Gastrocnemius medialis (tissue), 4 donors: ENCODE measurements at regions not wholly inside any gene's neighbourhood (a gene's known extent, or its start where the extent isn't known, plus 50 kb on each side); places are given as distances from the start of the nearest gene placed in this dataset.

Source experiments
- ATAC-seq, 2 donors: fragments of 150-250 bp; one replicate each; pipeline ENCODE4 v1.9.1; 2016
- DNase-seq, 2 donors: peaks; one replicate each; pipeline ENCODE4 v3.0.0-alpha.2; 2019
- H3K27ac ChIP-seq, 4 donors: fragments of 200-600 bp; sonication (generic); 1 replicate in 1 of 4; 2 replicates in 3 of 4; pipeline ENCODE4 v1.5.1; 2016 to 2018; ENCODE audit warnings: mild to moderate bottlenecking in 2 of 4, moderate library complexity in 1 of 4
- H3K27me3 ChIP-seq, 3 donors: fragments of 200-600 bp; sonication (generic) in 2 of 3; 1 replicate in 1 of 3; 2 replicates in 2 of 3; pipeline versions ENCODE4 v1.5.1 to v1.6.0; 2016 to 2019; ENCODE audit warnings: mild to moderate bottlenecking in 1 of 3, moderate library complexity in 1 of 3
- H3K36me3 ChIP-seq, 2 donors: fragments of 200-600 bp; sonication (generic) in 1 of 2; one replicate each; pipeline ENCODE4 v1.5.1; 2017 to 2018
- H3K4me1 ChIP-seq, 2 donors: fragments of 200-600 bp; sonication (generic) in 1 of 2; one replicate each; pipeline ENCODE4 v1.5.1; 2016 to 2017; ENCODE audit warnings: mild to moderate bottlenecking in 2 of 2
- H3K4me3 ChIP-seq, 4 donors: fragments of 200-600 bp; sonication (generic) in 3 of 4; 1 replicate in 1 of 4; 2 replicates in 3 of 4; pipeline ENCODE4 v1.5.1; 2016 to 2019; ENCODE audit warnings: mild to moderate bottlenecking in 2 of 4
- H3K9me3 ChIP-seq, 3 donors: fragments of 200-600 bp; sonication (generic) in 2 of 3; 1 replicate in 1 of 3; 2 replicates in 2 of 3; pipeline ENCODE4 v1.5.1; 2016 to 2019
- CTCF ChIP-seq, 5 experiments: fragments of 450-650 bp in 3 of 5; fragments of 200-600 bp in 2 of 5; sonication (generic) in 2 of 5; IDR thresholded peaks in 4 of 5; conservative IDR thresholded peaks in 1 of 5; 1 replicate in 4 of 5; 2 replicates in 1 of 5; pipeline ENCODE4 v1.5.1; 2016 to 2019; ENCODE audit warnings: antibody characterized with exemption in 5 of 5, mild to moderate bottlenecking in 3 of 5, moderate library complexity in 3 of 5
- POLR2A ChIP-seq, 2 donors: fragments of 450-650 bp; IDR thresholded peaks; one replicate each; pipeline ENCODE4 v1.6.1; 2017; ENCODE audit warnings: antibody characterized with exemption in 2 of 2, mild to moderate bottlenecking in 2 of 2, moderate library complexity in 2 of 2
- in situ Hi-C, 4 donors: fragments of 200-750 bp; cut with MboI; loops; one replicate each; pipeline versions ENCODE4 v1.15.0 to v1.8.0; 2017; ENCODE audit warnings: low sequenced_read_pairs in 4 of 4
- intact Hi-C: fragments of 100-400 bp; cut with DNase I; formaldehyde crosslinking; loops from one replicate; pipeline ENCODE4 v1.15.1; 2023; ENCODE audit warnings: low total_unique reads

DNA sequence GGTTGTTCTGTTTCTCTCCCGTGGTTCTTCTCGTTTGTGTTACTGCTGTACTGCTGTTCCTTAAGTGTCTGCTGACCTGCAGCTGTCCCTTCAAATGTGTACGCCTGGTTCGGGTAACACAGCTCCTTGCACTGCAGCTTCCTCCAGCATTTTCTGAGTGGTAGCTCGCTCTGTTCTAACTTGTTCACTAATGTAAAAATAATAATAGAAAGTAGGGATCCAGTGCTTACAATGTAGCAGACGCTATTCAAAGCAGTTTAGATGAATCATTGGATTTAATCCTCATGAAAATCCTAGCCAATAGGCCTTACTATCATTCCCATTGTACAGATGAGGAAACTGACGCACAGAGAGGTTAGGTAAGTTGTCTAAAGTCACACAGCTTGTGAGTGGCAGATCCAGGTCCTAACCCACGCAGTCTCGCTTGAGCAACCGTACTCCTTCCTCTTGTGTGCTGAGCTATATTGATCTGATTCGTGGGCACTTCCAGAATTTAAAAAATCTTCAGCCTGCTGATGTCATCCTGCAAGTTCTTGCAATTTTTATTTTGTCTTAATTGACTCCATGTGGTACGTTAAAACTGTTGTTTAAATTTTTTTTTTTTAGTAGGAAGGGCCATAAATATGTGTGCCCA lies 448.2 kb upstream of the FAT1 start:
- intact Hi-C loops (no loop called here), in situ Hi-C loops (no loop called here)
- no peaks in the 10 kb centered on the region for H3K4me1 ChIP-seq
- H3K36me3 ChIP-seq, result no peaks in the 10 kb centered on the region
- no peak overlapping the region for H3K4me3 ChIP-seq
- H3K27ac ChIP-seq, result no peak overlapping the region
- ATAC-seq (no peak), DNase-seq (no peak)
- no peaks in the 10 kb centered on the region for H3K27me3 ChIP-seq
- H3K9me3 ChIP-seq, result no peaks in the 10 kb centered on the region
- TF ChIP-seq POLR2A (IDR thresholded peaks at IDR 0.05) (no peak), CTCF (IDR thresholded peaks at IDR 0.05 in 4 of 5, conservative IDR thresholded peaks at IDR 0.05 in 1 of 5) (no peak)

- Histone ChIP-seq H3K36me3 (no peaks in the 10 kb centered on the region), H3K9me3 (no peaks in the 10 kb centered on the region), H3K27me3 (no peaks in the 10 kb centered on the region), H3K4me3 (no peak overlapping the region), H3K4me1 (no peaks in the 10 kb centered on the region), H3K27ac (no peak overlapping the region)
- no peak for TF ChIP-seq POLR2A (IDR thresholded peaks at IDR 0.05)
- TF ChIP-seq CTCF (IDR thresholded peaks at IDR 0.05 in 4 of 5, conservative IDR thresholded peaks at IDR 0.05 in 1 of 5), result no peak
- in situ Hi-C loops (no loop called here), intact Hi-C loops (no loop called here)
- DNase-seq, result no peak
- no peak for ATAC-seq
Observed at GRCh38 chr4:187172340-187172761, 448.7 kb upstream of the FAT1 start.

DNA sequence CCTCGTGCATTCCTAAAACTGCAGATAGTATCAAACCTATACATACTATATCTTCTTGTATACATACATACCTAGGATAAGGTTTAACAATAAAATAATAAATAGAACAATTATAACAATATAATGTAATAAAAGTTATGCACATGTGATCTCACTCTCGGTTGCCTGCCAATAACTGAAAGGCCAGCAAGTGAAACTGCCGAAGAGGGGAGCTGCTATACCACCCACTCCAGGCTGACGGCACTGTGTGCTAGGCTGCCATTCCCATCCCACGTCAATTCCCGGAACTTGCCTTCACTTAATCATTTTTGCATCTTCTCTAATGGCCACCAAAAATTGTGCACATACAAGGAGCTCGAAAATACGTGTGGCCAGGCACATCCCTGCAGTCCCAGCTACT lies 451.1 kb upstream of the FAT1 start:
- Histone ChIP-seq H3K4me3 (no peak overlapping the region), H3K4me1 (no peaks in the 10 kb centered on the region), H3K27ac (no peak overlapping the region), H3K27me3 (no peaks in the 10 kb centered on the region), H3K9me3 (no peaks in the 10 kb centered on the region), H3K36me3 (no peaks in the 10 kb centered on the region)
- TF ChIP-seq POLR2A (IDR thresholded peaks at IDR 0.05) (no peak), CTCF (IDR thresholded peaks at IDR 0.05 in 4 of 5, conservative IDR thresholded peaks at IDR 0.05 in 1 of 5) (no peak)
- in situ Hi-C loops (no loop called here), intact Hi-C loops (no loop called here)
- DNase-seq (no peak), ATAC-seq (no peak)

DNA sequence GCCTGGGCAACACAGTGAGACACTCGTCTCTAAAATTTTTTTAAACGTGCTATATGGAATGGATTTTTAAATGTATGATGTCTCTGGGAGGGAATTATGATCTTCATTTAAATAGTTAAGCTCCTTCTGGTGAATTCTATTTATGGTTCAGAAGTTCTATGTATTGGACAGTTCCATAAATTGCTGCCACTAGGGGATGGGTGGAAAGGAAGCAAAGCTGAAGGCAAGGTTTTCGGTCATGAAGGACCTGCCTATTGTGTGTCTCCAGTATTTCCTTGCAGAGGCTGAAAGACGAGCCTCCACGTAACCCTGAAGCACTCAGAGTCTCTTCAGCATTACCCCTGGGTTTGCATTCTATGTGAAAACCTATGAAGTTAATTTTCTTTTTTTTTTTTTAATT lies 451.5 kb upstream of the FAT1 start:
- intact Hi-C loops, result no loop called here
- ATAC-seq, result no peak
- TF ChIP-seq CTCF (IDR thresholded peaks at IDR 0.05 in 4 of 5, conservative IDR thresholded peaks at IDR 0.05 in 1 of 5), result no peak
- no peak for TF ChIP-seq POLR2A (IDR thresholded peaks at IDR 0.05)
- no peaks in the 10 kb centered on the region for H3K36me3 ChIP-seq
- no peak overlapping the region for H3K27ac ChIP-seq
- no peaks in the 10 kb centered on the region for H3K27me3 ChIP-seq
- DNase-seq, result no peak
- H3K4me1 ChIP-seq, result no peaks in the 10 kb centered on the region
- H3K4me3 ChIP-seq, result no peak overlapping the region
- H3K9me3 ChIP-seq, result no peaks in the 10 kb centered on the region
- in situ Hi-C loops, result no loop called here
